HEK293 (cell line): ENCODE measurements at regions not wholly inside any gene's neighbourhood (a gene's known extent, or its start where the extent isn't known, plus 50 kb on each side); places are given as distances from the start of the nearest gene placed in this dataset.

Experiments used
- CTCF ChIA-PET: fragments of 350-600 bp; formaldehyde crosslinking; extraction: SDS; loops from one replicate; lab custom pipeline; 2021; ENCODE audit warnings: antibody characterized with exemption; lab: Yijun Ruan, JAX
- POLR2A ChIA-PET: fragments of 300-600 bp; formaldehyde crosslinking; extraction: SDS; loops from one replicate; lab custom pipeline; 2020; ENCODE audit warnings: antibody characterized with exemption, inconsistent platforms; lab: Yijun Ruan, JAX
- H3K27ac ChIP-seq: fragments of 200-500 bp; sonication (Bioruptor generic); 2 replicates; pipeline ENCODE4 v1.5.1; 2014; ENCODE audit warnings: low read depth, low read length, control low read depth, inconsistent platforms; ENCODE audit errors: extremely low read depth
- H3K36me3 ChIP-seq, 2 experiments: fragments of 200-500 bp in 1 of 2; sonication (Bioruptor generic) in 1 of 2; 1 replicate in 1 of 2; 2 replicates in 1 of 2; pipeline ENCODE4 v1.5.1; 2014 to 2017; ENCODE audit warnings: inconsistent platforms in 2 of 2, low read length in 2 of 2; ENCODE audit not compliant: control insufficient read depth in 2 of 2, insufficient read depth in 1 of 2
- H3K4me1 ChIP-seq: fragments of 200-500 bp; sonication (Bioruptor generic); 2 replicates; pipeline ENCODE4 v1.5.1; 2014; ENCODE audit warnings: mild to moderate bottlenecking, low read length, inconsistent platforms; ENCODE audit not compliant: control insufficient read depth, insufficient read depth
- H3K4me3 ChIP-seq: 2 replicates; pipeline ENCODE4 v1.5.1; 2011; ENCODE audit warnings: low read depth, mild to moderate bottlenecking, control low read depth, low read length, moderate library complexity
- H3K9me3 ChIP-seq: fragments of 200-500 bp; sonication (Bioruptor generic); 2 replicates; pipeline ENCODE4 v1.5.1; 2014; ENCODE audit warnings: low read depth, low read length, inconsistent platforms; ENCODE audit not compliant: control insufficient read depth, insufficient read depth
- HIC1 ChIP-seq: fragments of 450-650 bp; formaldehyde crosslinking; IDR thresholded peaks from 2 replicates; pipeline ENCODE4 v1.5.1; 2016; ENCODE audit warnings: missing biosample characterization, missing genetic modification characterization
- KLF17 ChIP-seq: fragments of 450-650 bp; formaldehyde crosslinking; IDR thresholded peaks from 2 replicates; pipeline ENCODE4 v1.5.1; 2016; ENCODE audit warnings: missing biosample characterization, missing genetic modification characterization
- TCF7L2 ChIP-seq: IDR thresholded peaks from 2 replicates; pipeline ENCODE4 v1.6.1; 2011; ENCODE audit warnings: low read depth, mild to moderate bottlenecking, inconsistent platforms, low read length, moderate library complexity, borderline replicate concordance
- ZNF148 ChIP-seq: fragments of 450-650 bp; formaldehyde crosslinking; IDR thresholded peaks from 2 replicates; pipeline ENCODE4 v1.5.0; 2017; ENCODE audit warnings: missing biosample characterization, missing genetic modification characterization, borderline replicate concordance
- ZNF274 ChIP-seq, 2 experiments: fragments of 200-500 bp in 1 of 2; fragments of 450-650 bp in 1 of 2; sonication (Bioruptor generic) in 1 of 2; formaldehyde crosslinking in 1 of 2; IDR thresholded peaks; 2 replicates each; pipeline versions ENCODE4 v1.5.1 to v1.6.1; 2014 to 2016; ENCODE audit warnings: borderline replicate concordance in 1 of 2, inconsistent platforms in 1 of 2, low read length in 1 of 2, missing biosample characterization in 1 of 2, missing genetic modification characterization in 1 of 2
- ZNF280D ChIP-seq: fragments of 450-650 bp; formaldehyde crosslinking; IDR thresholded peaks from 2 replicates; pipeline ENCODE4 v1.5.1; 2016; ENCODE audit warnings: missing biosample characterization, missing genetic modification characterization
- ZNF416 ChIP-seq: fragments of 450-650 bp; formaldehyde crosslinking; IDR thresholded peaks from 2 replicates; pipeline ENCODE4 v1.5.1; 2016; ENCODE audit warnings: missing biosample characterization, missing genetic modification characterization
- ZNF433 ChIP-seq: fragments of 450-650 bp; formaldehyde crosslinking; IDR thresholded peaks from 2 replicates; pipeline ENCODE4 v1.5.1; 2016; ENCODE audit warnings: missing biosample characterization, missing genetic modification characterization, low read depth
- ZNF488 ChIP-seq: fragments of 450-650 bp; formaldehyde crosslinking; IDR thresholded peaks from 2 replicates; pipeline ENCODE4 v1.5.1; 2016; ENCODE audit warnings: missing biosample characterization, missing genetic modification characterization
- ZNF658 ChIP-seq: fragments of 450-650 bp; formaldehyde crosslinking; IDR thresholded peaks from 2 replicates; pipeline ENCODE4; 2016; ENCODE audit warnings: missing biosample characterization, missing genetic modification characterization
- ZNF660 ChIP-seq: fragments of 450-650 bp; IDR thresholded peaks from 2 replicates; pipeline ENCODE4 v1.5.1; 2018; ENCODE audit warnings: missing biosample characterization, mild to moderate bottlenecking, missing genetic modification characterization
- ZNF692 ChIP-seq: fragments of 450-650 bp; formaldehyde crosslinking; IDR thresholded peaks from 2 replicates; pipeline ENCODE4 v1.5.1; 2016; ENCODE audit warnings: missing biosample characterization, missing genetic modification characterization
- ZNF704 ChIP-seq: fragments of 450-650 bp; formaldehyde crosslinking; IDR thresholded peaks from 2 replicates; pipeline ENCODE4 v1.5.1; 2016; ENCODE audit warnings: missing biosample characterization, missing genetic modification characterization
- ZNF776 ChIP-seq: fragments of 450-650 bp; formaldehyde crosslinking; IDR thresholded peaks from 2 replicates; pipeline ENCODE4 v1.5.0; 2017; ENCODE audit warnings: missing biosample characterization, missing genetic modification characterization, borderline replicate concordance
- ZXDB ChIP-seq: fragments of 450-650 bp; formaldehyde crosslinking; IDR thresholded peaks from 2 replicates; pipeline ENCODE4 v1.5.1; 2016; ENCODE audit warnings: missing biosample characterization, missing genetic modification characterization

- CTCF ChIA-PET = no interaction called here
- Histone ChIP-seq H3K27ac (no peak overlapping the region), H3K4me1 (no peaks in the 10 kb centered on the region), H3K9me3 (no peaks in the 10 kb centered on the region; the same call in 1 of the 2 replicates), H3K36me3 (no peaks in the 10 kb centered on the region), H3K4me3 (no peak overlapping the region)
- no peak for TF ChIP-seq ZNF692
- TF ChIP-seq ZNF433 = no peak
- TF ChIP-seq ZNF274 (IDR thresholded peaks at IDR 0.05; ENCODE audit: low read length) = no peak
- TF ChIP-seq ZNF274 (tag by site-specific recombination; IDR thresholded peaks at IDR 0.05; ENCODE audit: borderline replicate concordance) = no peak
- TF ChIP-seq ZNF660 = no peak
- TF ChIP-seq ZNF488 (tag by site-specific recombination) = no peak
- TF ChIP-seq HIC1 = no peak
- TF ChIP-seq ZNF280D (tag by site-specific recombination) = no peak
- no peak for TF ChIP-seq TCF7L2
- TF ChIP-seq KLF17 = no peak
- TF ChIP-seq ZNF148 (tag by site-specific recombination) = no peak
- no peak for TF ChIP-seq ZNF704
- POLR2A ChIA-PET = no interaction called here
Observed at GRCh38 chr10:33396938-33397337, 62.5 kb upstream of the NRP1 start.

GRCh38 chr10:33396279-33396678 is 61.8 kb upstream of the NRP1 start:
- no peak overlapping the region for H3K27ac ChIP-seq
- no peak overlapping the region for H3K4me3 ChIP-seq
- POLR2A ChIA-PET = no interaction called here
- H3K9me3 ChIP-seq = no peaks in the 10 kb centered on the region; the same call in 1 of the 2 replicates
- CTCF ChIA-PET = interaction anchor here (0.6 kb wide), 1 partner anchor 1288 kb away, joined by 3 read pairs; no protein-coding TSS in a partner anchor
- H3K36me3 ChIP-seq = no peaks in the 10 kb centered on the region
- no peaks in the 10 kb centered on the region for H3K4me1 ChIP-seq
- no peak for TF ChIP-seq ZNF776 (tag by site-specific recombination)
- TF ChIP-seq HIC1 = no peak
- TF ChIP-seq ZNF416 (tag by site-specific recombination) = no peak
- TF ChIP-seq ZXDB (tag by site-specific recombination) = no peak
- no peak for TF ChIP-seq ZNF658 (tag by site-specific recombination)
